Fibroblast of mammary gland (primary cell): ENCODE measurements at regions not wholly inside any gene's neighbourhood (a gene's known extent, or its start where the extent isn't known, plus 50 kb on each side); places are given as distances from the start of the nearest gene placed in this dataset.
"Not testable (repeated sequence)": the region's sequence is repeated elsewhere in the genome, so short reads cannot be mapped to it uniquely, and the experiment has no call there.

Experiments used
- DNase-seq: peaks from one replicate; pipeline ENCODE4 v3.0.0-alpha.2; 2010; ENCODE audit warnings: low read depth
- H3K4me3 ChIP-seq: 2 replicates; pipeline ENCODE4 v1.5.1; 2011; ENCODE audit warnings: low read depth, mild to moderate bottlenecking, low read length, moderate library complexity; ENCODE audit not compliant: control insufficient read depth
- CTCF ChIP-seq: conservative IDR thresholded peaks from 2 replicates; pipeline ENCODE4 v1.5.1; 2011; ENCODE audit warnings: low read depth, low read length, inconsistent platforms; ENCODE audit not compliant: control insufficient read depth, insufficient read depth

DNA sequence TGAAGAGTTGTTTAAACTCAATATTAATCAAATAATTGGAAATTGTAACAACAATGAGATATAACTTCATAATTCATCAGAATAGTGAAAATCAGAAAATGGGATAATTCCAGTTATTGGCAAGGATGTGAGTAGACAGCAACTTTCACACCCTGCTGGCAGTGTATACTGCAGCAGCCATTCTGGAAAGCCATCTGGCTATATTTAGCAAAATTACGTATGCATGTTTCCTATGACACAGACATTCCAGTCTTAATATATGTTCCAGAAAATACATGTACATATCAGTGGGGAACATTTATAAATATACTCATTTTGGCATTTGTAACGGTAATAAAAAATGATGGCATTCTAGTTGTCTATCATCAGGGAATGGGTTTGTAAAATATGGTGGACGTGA is 564.1 kb downstream of the GBE1 start:
- TF ChIP-seq CTCF = no peak
- no peak overlapping the region for H3K4me3 ChIP-seq
- DNase-seq = no peak

DNA sequence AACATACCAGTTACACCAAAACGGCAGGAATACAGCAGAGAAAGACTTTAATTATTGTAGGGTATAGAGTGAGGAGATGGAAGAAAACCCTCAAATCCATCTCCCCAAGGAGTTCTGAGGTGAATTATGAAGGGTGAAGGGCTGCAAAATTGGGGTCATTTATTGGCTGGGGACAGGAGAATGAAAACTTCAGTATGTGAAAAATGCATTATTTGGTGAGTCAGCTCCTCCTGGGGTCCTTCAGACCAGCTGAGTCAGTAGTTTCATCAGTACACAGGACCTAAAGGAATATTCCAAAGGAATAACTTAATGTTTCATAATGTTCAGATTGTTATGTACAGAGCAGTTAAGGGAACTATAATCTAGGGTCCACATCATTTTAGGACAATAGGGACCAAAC is 566.0 kb downstream of the GBE1 start:
- peak; percentile 3 for DNase-seq
- no peak for TF ChIP-seq CTCF
- H3K4me3 ChIP-seq = no peak overlapping the region

- TF ChIP-seq CTCF = no peak
- DNase-seq = no peak
- no peak overlapping the region for H3K4me3 ChIP-seq
Observed at GRCh38 chr3:81186412-81186811, 575.0 kb downstream of the GBE1 start.

DNA sequence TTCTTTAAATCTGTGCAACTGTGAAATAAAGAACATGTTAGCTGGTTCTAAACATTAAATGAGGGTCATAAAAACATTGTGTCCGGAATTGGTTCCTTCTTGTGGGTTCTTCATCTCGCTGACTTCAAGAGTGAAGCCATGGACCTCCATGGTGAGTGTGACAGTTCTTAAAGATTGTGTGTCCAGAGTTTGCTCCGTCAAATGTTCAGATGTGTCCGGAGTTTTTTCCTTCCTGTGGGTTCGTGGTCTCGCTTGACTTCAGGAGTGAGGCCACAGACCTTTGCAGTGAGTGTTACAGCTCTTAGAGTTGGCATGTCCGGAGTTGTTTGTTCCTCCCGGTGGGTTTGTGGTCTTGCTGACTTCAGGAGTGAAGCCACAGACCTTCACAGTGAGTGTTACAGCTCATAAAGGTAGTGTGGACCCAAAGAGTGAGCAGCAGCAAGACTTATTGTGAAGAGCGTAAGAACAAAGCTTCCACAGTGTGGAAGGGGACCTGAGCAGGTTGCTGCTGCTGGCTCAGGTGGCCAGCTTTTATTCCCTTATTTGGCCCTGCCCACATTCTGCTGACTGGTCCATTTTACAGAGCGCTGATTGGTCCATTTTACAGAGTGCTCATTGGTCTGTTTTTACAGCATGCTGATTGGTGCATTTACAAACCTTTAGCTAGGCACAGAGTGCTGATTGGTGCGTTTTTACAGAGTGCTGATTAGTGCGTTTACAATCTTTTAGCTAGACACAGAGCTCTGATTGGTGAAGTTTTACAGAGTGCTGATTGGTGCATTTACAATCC is 579.2 kb downstream of the GBE1 start:
- not testable (repeated sequence) for DNase-seq, H3K4me3 ChIP-seq

GRCh38 chr3:81173514-81173913 is 587.9 kb downstream of the GBE1 start:
- no peak overlapping the region for H3K4me3 ChIP-seq
- TF ChIP-seq CTCF = no peak
- no peak for DNase-seq

DNA sequence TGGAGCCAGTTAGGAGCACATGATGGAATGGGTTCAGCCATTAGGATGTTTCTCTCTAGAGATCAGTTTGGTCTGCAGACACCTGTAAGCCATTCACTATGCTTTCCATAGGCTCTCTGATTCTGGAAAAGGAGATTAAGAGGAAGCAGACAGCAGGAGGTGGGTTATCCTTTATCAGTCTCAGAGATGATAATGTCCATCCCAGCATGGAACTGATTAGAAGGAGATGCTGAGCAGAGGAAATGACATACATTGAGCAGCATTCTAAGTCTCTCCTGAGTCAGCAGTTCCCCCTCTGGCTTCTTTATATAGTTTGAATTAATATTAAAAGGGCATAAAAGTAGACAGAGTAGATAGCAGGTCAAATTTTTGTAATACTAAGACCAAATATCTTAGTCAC is 591.1 kb downstream of the GBE1 start:
- no peak for TF ChIP-seq CTCF
- no peak overlapping the region for H3K4me3 ChIP-seq
- DNase-seq = no peak

- H3K4me3 ChIP-seq = no peak overlapping the region
- no peak for DNase-seq
- no peak for TF ChIP-seq CTCF
Observed at GRCh38 chr3:81164806-81165205, 596.6 kb downstream of the GBE1 start.
